BJ (cell line): ENCODE measurements at regions not wholly inside any gene's neighbourhood (a gene's known extent, or its start where the extent isn't known, plus 50 kb on each side); places are given as distances from the start of the nearest gene placed in this dataset.

Experiments
- CTCF ChIA-PET: fragments of 350-600 bp; formaldehyde crosslinking; extraction: SDS; loops from one replicate; lab custom pipeline; 2021; ENCODE audit warnings: antibody characterized with exemption, inconsistent platforms; lab: Yijun Ruan, JAX
- POLR2A ChIA-PET: fragments of 300-600 bp; sonication (Branson Sonifier 250); formaldehyde crosslinking; extraction: SDS; loops from one replicate; lab custom pipeline; 2021; ENCODE audit warnings: antibody characterized with exemption; lab: Charles Lee
- DNase-seq: peaks from one replicate; pipeline ENCODE4 v3.0.0-alpha.2; 2011; ENCODE audit warnings: low read depth
- H3K27me3 ChIP-seq: 2 replicates; pipeline ENCODE4 v1.6.0; 2011; ENCODE audit warnings: low read length; ENCODE audit not compliant: control insufficient read depth, insufficient read depth
- H3K36me3 ChIP-seq: 2 replicates; pipeline ENCODE4 v1.5.1; 2011; ENCODE audit warnings: low read length; ENCODE audit not compliant: control insufficient read depth, insufficient read depth
- H3K4me3 ChIP-seq: 2 replicates; pipeline ENCODE4 v1.5.1; 2011; ENCODE audit warnings: low read depth, mild to moderate bottlenecking, control low read depth, low read length
- CTCF ChIP-seq: IDR thresholded peaks from 2 replicates; pipeline ENCODE4 v1.5.1; 2011; ENCODE audit warnings: low read depth, mild to moderate bottlenecking, control low read depth, inconsistent platforms, low read length, moderate library complexity; ENCODE audit not compliant: insufficient read depth

GRCh38 chr12:82242729-82243128 lies 115.5 kb downstream of the CCDC59 start:
- no peak for TF ChIP-seq CTCF
- Histone ChIP-seq H3K36me3 (no peaks in the 10 kb centered on the region), H3K4me3 (no peak overlapping the region), H3K27me3 (no peaks in the 10 kb centered on the region)
- POLR2A ChIA-PET, result no interaction called here
- CTCF ChIA-PET, result no interaction called here
- no peak for DNase-seq

GRCh38 chr12:82225871-82226270 lies 132.3 kb downstream of the CCDC59 start:
- CTCF ChIA-PET, result no interaction called here

GRCh38 chr12:82223426-82223825 lies 134.8 kb downstream of the CCDC59 start:
- Histone ChIP-seq H3K4me3 (no peak overlapping the region), H3K36me3 (no peaks in the 10 kb centered on the region), H3K27me3 (no peaks in the 10 kb centered on the region)
- TF ChIP-seq CTCF, result no peak
- POLR2A ChIA-PET, result no interaction called here
- no peak for DNase-seq
- CTCF ChIA-PET, result no interaction called here

More at GRCh38 chr12:82225871-82226270, 132.3 kb downstream of the CCDC59 start:
- TF ChIP-seq CTCF, result no peak
- Histone ChIP-seq H3K36me3 (no peaks in the 10 kb centered on the region), H3K27me3 (no peaks in the 10 kb centered on the region), H3K4me3 (no peak overlapping the region)
- DNase-seq, result no peak
- POLR2A ChIA-PET, result no interaction called here

- DNase-seq, result no peak
- H3K27me3 ChIP-seq, result no peaks in the 10 kb centered on the region
- H3K4me3 ChIP-seq, result no peak overlapping the region
- no peaks in the 10 kb centered on the region for H3K36me3 ChIP-seq
- TF ChIP-seq CTCF, result no peak
- POLR2A ChIA-PET, result no interaction called here
- CTCF ChIA-PET, result no interaction called here
Measured at GRCh38 chr12:82216475-82216874, 141.7 kb downstream of the CCDC59 start.

GRCh38 chr12:82213761-82214160 lies 144.4 kb downstream of the CCDC59 start:
- CTCF ChIA-PET, result no interaction called here
- Histone ChIP-seq H3K36me3 (no peaks in the 10 kb centered on the region), H3K4me3 (no peak overlapping the region), H3K27me3 (no peaks in the 10 kb centered on the region)
- TF ChIP-seq CTCF, result no peak
- POLR2A ChIA-PET, result no interaction called here
- DNase-seq, result no peak
